GM23338 (cell line): ENCODE measurements at regions not wholly inside any gene's neighbourhood (a gene's known extent, or its start where the extent isn't known, plus 50 kb on each side); places are given as distances from the start of the nearest gene placed in this dataset.

Experiments used
- ATAC-seq: fragments of 200-7000 bp; cut with Tn5 transposase; 3 replicates; pipeline ENCODE4 v1.9.1; 2020
- DNase-seq: peaks from one replicate; pipeline ENCODE4 v3.0.0-alpha.2; 2015; ENCODE audit warnings: low spot score
- H2AFZ ChIP-seq: fragments of 200-600 bp; sonication (generic); 2 replicates; pipeline ENCODE4 v1.8.0; 2016; ENCODE audit warnings: antibody characterized with exemption, mild to moderate bottlenecking, moderate library complexity
- H3F3A ChIP-seq: fragments of 200-600 bp; sonication (generic); replicated peaks from 2 replicates; pipeline ENCODE4 v1.8.0; 2017; ENCODE audit warnings: antibody characterized with exemption, mixed run types, low read depth
- H3K27ac ChIP-seq: fragments of 200-600 bp; sonication (generic); 2 replicates; pipeline ENCODE4 v1.6.1; 2016; ENCODE audit warnings: low read depth
- H3K27me3 ChIP-seq: fragments of 200-600 bp; sonication (generic); 2 replicates; pipeline ENCODE4 v1.8.0; 2016; ENCODE audit warnings: mild to moderate bottlenecking, mixed run types, moderate library complexity; ENCODE audit not compliant: insufficient read depth
- H3K36me3 ChIP-seq: fragments of 200-600 bp; sonication (generic); 2 replicates; pipeline ENCODE4 v1.8.0; 2016; ENCODE audit warnings: mild to moderate bottlenecking; ENCODE audit not compliant: insufficient read depth
- H3K4me1 ChIP-seq: fragments of 200-600 bp; sonication (generic); 2 replicates; pipeline ENCODE4 v1.8.0; 2016; ENCODE audit warnings: mild to moderate bottlenecking, moderate library complexity; ENCODE audit not compliant: insufficient read depth
- H3K4me2 ChIP-seq: fragments of 200-600 bp; sonication (generic); 2 replicates; pipeline ENCODE4 v1.7.1; 2017; ENCODE audit warnings: mixed run types
- H3K4me3 ChIP-seq: fragments of 200-600 bp; sonication (generic); 2 replicates; pipeline ENCODE4 v1.6.1; 2016; ENCODE audit warnings: mixed run types
- H3K79me2 ChIP-seq: fragments of 200-600 bp; sonication (generic); replicated peaks from 2 replicates; pipeline ENCODE4 v1.8.0; 2017; ENCODE audit warnings: mild to moderate bottlenecking; ENCODE audit not compliant: insufficient read depth
- H3K9me2 ChIP-seq: fragments of 200-600 bp; sonication (generic); 2 replicates; pipeline ENCODE4 v1.8.0; 2017; ENCODE audit not compliant: insufficient read depth
- H4K20me1 ChIP-seq: fragments of 200-600 bp; sonication (generic); replicated peaks from 2 replicates; pipeline ENCODE4 v1.8.0; 2017; ENCODE audit warnings: mild to moderate bottlenecking; ENCODE audit not compliant: insufficient read depth
- H3K27ac Mint-ChIP-seq: 2 replicates; pipeline ENCODE4 v1.8.0; 2020; ENCODE audit warnings: inconsistent platforms, mild to moderate bottlenecking, moderate library complexity, mixed read lengths
- H3K27me3 Mint-ChIP-seq: 3 replicates; pipeline ENCODE4 v1.8.0; 2022; ENCODE audit warnings: low read depth, mild to moderate bottlenecking, moderate library complexity, mixed read lengths, inconsistent platforms; ENCODE audit not compliant: insufficient read depth, poor library complexity
- H3K36me3 Mint-ChIP-seq: 3 replicates; pipeline ENCODE4 v1.8.0; 2021; ENCODE audit warnings: low read depth, mild to moderate bottlenecking, inconsistent platforms, moderate library complexity, mixed read lengths
- H3K4me1 Mint-ChIP-seq: 3 replicates; pipeline ENCODE4 v1.8.0; 2020; ENCODE audit warnings: mild to moderate bottlenecking, inconsistent platforms, mixed read lengths
- H3K4me3 Mint-ChIP-seq: 3 replicates; pipeline ENCODE4 v1.8.0; 2021; ENCODE audit warnings: moderate library complexity, mild to moderate bottlenecking, inconsistent platforms, mixed read lengths
- H3K9me3 Mint-ChIP-seq: 3 replicates; pipeline ENCODE4 v1.8.0; 2020; ENCODE audit warnings: moderate library complexity, mild to moderate bottlenecking, inconsistent platforms, mixed read lengths
- CREB1 ChIP-seq: fragments of 250-450 bp; sonication (Bioruptor Pico); IDR thresholded peaks from 2 replicates; pipeline ENCODE4 v1.5.0; 2020; ENCODE audit warnings: low read depth, mild to moderate bottlenecking, moderate library complexity
- CTCF ChIP-seq, 2 experiments: fragments of 200-600 bp in 1 of 2; sonication (generic) in 1 of 2; conservative IDR thresholded peaks; 2 replicates each; pipeline versions ENCODE4 v1.5.1 to v1.6.1; 2016 to 2017; ENCODE audit warnings: antibody characterized with exemption in 2 of 2, low read depth in 2 of 2, mild to moderate bottlenecking in 2 of 2, moderate library complexity in 1 of 2
- ETS1 ChIP-seq: IDR thresholded peaks from 2 replicates; pipeline ENCODE4 v1.6.1; 2016; ENCODE audit warnings: antibody characterized with exemption
- EZH2 ChIP-seq: fragments of 200-600 bp; sonication (generic); IDR thresholded peaks from one replicate; pipeline ENCODE4 v1.8.0; 2017; ENCODE audit warnings: antibody characterized with exemption, mild to moderate bottlenecking, low read depth; ENCODE audit not compliant: unreplicated experiment
- EZH2phosphoT487 ChIP-seq: fragments of 200-600 bp; sonication (generic); IDR thresholded peaks from one replicate; pipeline ENCODE4 v1.8.1; 2018; ENCODE audit warnings: antibody characterized with exemption; ENCODE audit not compliant: unreplicated experiment
- JUNB ChIP-seq: IDR thresholded peaks from one replicate; pipeline ENCODE4 v1.6.1; 2016; ENCODE audit warnings: antibody characterized with exemption; ENCODE audit not compliant: unreplicated experiment
- NANOG ChIP-seq: IDR thresholded peaks from 2 replicates; pipeline ENCODE4 v1.6.1; 2016; ENCODE audit warnings: antibody characterized with exemption, borderline replicate concordance
- POLR2AphosphoS5 ChIP-seq: IDR thresholded peaks from 2 replicates; pipeline ENCODE4 v1.6.1; 2016; ENCODE audit warnings: antibody characterized with exemption, low read depth
- REST ChIP-seq: IDR thresholded peaks from one replicate; pipeline ENCODE4 v1.6.1; 2018; ENCODE audit warnings: antibody characterized with exemption; ENCODE audit not compliant: unreplicated experiment
- STAT1 ChIP-seq: IDR thresholded peaks from one replicate; pipeline ENCODE4 v1.6.1; 2016; ENCODE audit warnings: antibody characterized with exemption; ENCODE audit not compliant: unreplicated experiment
- ZNF114 ChIP-seq: fragments of 250-450 bp; sonication (Bioruptor Pico); IDR thresholded peaks from 2 replicates; pipeline ENCODE4 v1.5.0; 2020; ENCODE audit warnings: mild to moderate bottlenecking, moderate library complexity
- ZNF331 ChIP-seq: fragments of 250-450 bp; sonication (Bioruptor Pico); IDR thresholded peaks from 2 replicates; pipeline ENCODE4 v1.5.0; 2020; ENCODE audit warnings: low read depth, mild to moderate bottlenecking, moderate library complexity
- ZNF462 ChIP-seq: fragments of 250-450 bp; sonication (Bioruptor Pico); IDR thresholded peaks from 2 replicates; pipeline ENCODE4 v1.5.0; 2020; ENCODE audit warnings: mild to moderate bottlenecking, moderate library complexity

GRCh38 chrX:122913764-122914163, 270.3 kb upstream of the GRIA3 start:
- H3K79me2 ChIP-seq: no peaks in the 10 kb centered on the region
- no peaks in the 10 kb centered on the region for H3K4me1 Mint-ChIP-seq
- H3K27ac ChIP-seq: no peak overlapping the region
- DNase-seq: no peak
- H3K4me1 ChIP-seq: no peaks in the 10 kb centered on the region
- H3F3A ChIP-seq: no peaks in the 10 kb centered on the region
- H2AFZ ChIP-seq: no peak overlapping the region
- ATAC-seq: no peak
- no peak overlapping the region for H3K4me2 ChIP-seq
- H3K9me2 ChIP-seq: no peaks in the 10 kb centered on the region
- no peaks in the 10 kb centered on the region for H3K36me3 Mint-ChIP-seq
- H3K4me3 Mint-ChIP-seq: no peak overlapping the region
- no peaks in the 10 kb centered on the region for H3K27me3 Mint-ChIP-seq
- no peak overlapping the region for H3K4me3 ChIP-seq
- H4K20me1 ChIP-seq: no peaks in the 10 kb centered on the region
- TF ChIP-seq ETS1 (no peak), JUNB (no peak), STAT1 (no peak), POLR2AphosphoS5 (no peak), NANOG (no peak), EZH2phosphoT487 (no peak), CTCF (conservative IDR thresholded peaks at IDR 0.05; ENCODE audit: low read depth in 2 of 2) (no peak), ZNF462 (no peak), CREB1 (CRISPR knock-in tag) (no peak), EZH2 (no peak), ZNF331 (CRISPR knock-in tag) (no peak), ZNF114 (CRISPR knock-in tag) (no peak), REST (no peak)
- H3K36me3 ChIP-seq: no peaks in the 10 kb centered on the region
- no peaks in the 10 kb centered on the region for H3K27me3 ChIP-seq
- H3K27ac Mint-ChIP-seq: no peak overlapping the region
- peaks cover 13% of the 10 kb centered on the region; the same call in 2 of the 3 replicates for H3K9me3 Mint-ChIP-seq
